K562 (cell line): ENCODE measurements at regions not wholly inside any gene's neighbourhood (a gene's known extent, or its start where the extent isn't known, plus 50 kb on each side); places are given as distances from the start of the nearest gene placed in this dataset.

Experiments used
- ATAC-seq: fragments of 200-7000 bp; cut with Tn5 transposase; 3 replicates; pipeline ENCODE4 v1.9.1; 2020; ENCODE audit warnings: moderate library complexity
- BruUV-seq: library from RNA; stranded (reverse); fragments of 400-500 nt; replicated peaks from 2 replicates; lab custom pipeline; 2021; lab: Mats Ljungman, UMichigan
- CTCF ChIA-PET: fragments of 300-600 bp; formaldehyde crosslinking; extraction: SDS; loops from one replicate; lab custom pipeline; 2021; ENCODE audit warnings: low intra/inter-chr PET ratio; lab: Yijun Ruan, JAX
- POLR2A ChIA-PET: fragments of 300-600, 350-650 bp; sonication (Branson Sonifier 250); formaldehyde crosslinking; extraction: SDS; loops from one replicate; lab custom pipeline; 2021; ENCODE audit warnings: antibody characterized with exemption, inconsistent platforms; lab: Yijun Ruan, JAX
- DNase-seq, 4 experiments: peaks; one replicate each; pipeline versions ENCODE4 v3.0.0 to v3.0.0-alpha.2; 2011 to 2018; ENCODE audit warnings: low spot score in 3 of 4, mixed read lengths in 3 of 4; ENCODE audit errors: extremely low read depth in 1 of 4
- FAIRE-seq: peaks from 2 replicates; lab custom pipeline; 2011; peaks lifted over from hg19 to GRCh38; lab: Jason Lieb, UNC
- H2AFZ ChIP-seq: 2 replicates; pipeline ENCODE4 v1.6.0; 2011; ENCODE audit warnings: low read depth, low read length, control low read depth, inconsistent platforms
- H3K27ac ChIP-seq: fragments of 200-600 bp; 3 replicates; pipeline ENCODE4 v1.8.0; 2011; ENCODE audit warnings: low read depth, mild to moderate bottlenecking, control low read depth, inconsistent platforms, low read length, moderate library complexity, mixed read lengths; ENCODE audit errors: extremely low read depth
- H3K27me3 ChIP-seq, 2 experiments: fragments of 300-600 bp in 1 of 2; 2 replicates in 1 of 2; 3 replicates in 1 of 2; pipeline versions ENCODE4 v1.6.0 to v1.8.0; 2011; ENCODE audit warnings: inconsistent platforms in 2 of 2, low read length in 2 of 2, mild to moderate bottlenecking in 1 of 2, mixed read lengths in 1 of 2, moderate library complexity in 1 of 2; ENCODE audit not compliant: control insufficient read depth in 2 of 2, insufficient read depth in 2 of 2
- H3K36me3 ChIP-seq: fragments of 300-600 bp; 3 replicates; pipeline ENCODE4 v1.8.0; 2011; ENCODE audit warnings: mild to moderate bottlenecking, low read length, inconsistent platforms; ENCODE audit not compliant: control insufficient read depth, insufficient read depth
- H3K4me1 ChIP-seq, 2 experiments: fragments of 200-600 bp in 1 of 2; replicated peaks in 1 of 2; 2 replicates in 1 of 2; 3 replicates in 1 of 2; pipeline versions ENCODE4 v1.5.1 to v1.8.0; 2011; ENCODE audit warnings: inconsistent platforms in 2 of 2, low read length in 2 of 2, mild to moderate bottlenecking in 1 of 2, mixed read lengths in 1 of 2, moderate library complexity in 1 of 2; ENCODE audit not compliant: control insufficient read depth in 2 of 2, insufficient read depth in 2 of 2
- H3K4me2 ChIP-seq: 2 replicates; pipeline ENCODE4 v1.6.1; 2011; ENCODE audit warnings: low read length, control low read depth, inconsistent platforms, mixed read lengths; ENCODE audit not compliant: insufficient read depth
- H3K4me3 ChIP-seq: fragments of 200-600 bp; sonication (generic), shearing (Covaris generic); 2 replicates; pipeline ENCODE4 v1.5.1; 2016; ENCODE audit warnings: control low read depth, inconsistent platforms
- H3K79me2 ChIP-seq: fragments of 200-600 bp; 3 replicates; pipeline ENCODE4 v1.8.0; 2011; ENCODE audit warnings: low read length, inconsistent platforms; ENCODE audit not compliant: control insufficient read depth, insufficient read depth
- H3K9ac ChIP-seq, 2 experiments: 2 replicates each; pipeline versions ENCODE4 v1.6.0 to v1.6.1; 2011; ENCODE audit warnings: low read depth in 2 of 2, low read length in 2 of 2, control low read depth in 1 of 2, inconsistent platforms in 1 of 2, mild to moderate bottlenecking in 1 of 2, mixed read lengths in 1 of 2; ENCODE audit not compliant: insufficient read depth in 1 of 2
- H3K9me1 ChIP-seq: one replicate; pipeline ENCODE4 v1.6.0; 2011; ENCODE audit warnings: inconsistent platforms, mild to moderate bottlenecking, low read length, moderate library complexity; ENCODE audit not compliant: control insufficient read depth, insufficient read depth
- H3K9me3 ChIP-seq: replicated peaks from 2 replicates; pipeline ENCODE4 v1.5.1; 2011; ENCODE audit warnings: low read depth, low read length, inconsistent platforms; ENCODE audit not compliant: control insufficient read depth, insufficient read depth
- H4K20me1 ChIP-seq: replicated peaks from 2 replicates; pipeline ENCODE4 v1.6.1; 2011; ENCODE audit warnings: low read length, inconsistent platforms, mixed read lengths; ENCODE audit not compliant: control insufficient read depth, insufficient read depth
- BDP1 ChIP-seq: IDR thresholded peaks from 3 replicates; pipeline ENCODE4 v1.6.1; 2011; ENCODE audit not compliant: insufficient read length, insufficient read depth
- HSF4 ChIP-seq: fragments of 250-450 bp; sonication (Bioruptor Pico); IDR thresholded peaks from 2 replicates; pipeline ENCODE4 v2.1.2; 2022; ENCODE audit warnings: mild to moderate bottlenecking, moderate library complexity, borderline replicate concordance
- TEAD4 ChIP-seq, 2 experiments: sonication (generic) in 1 of 2; formaldehyde crosslinking in 1 of 2; IDR thresholded peaks; 2 replicates each; pipeline versions ENCODE4 v1.6.1 to v1.8.0; 2012 to 2022; ENCODE audit warnings: borderline replicate concordance in 1 of 2, inconsistent platforms in 1 of 2, low read length in 1 of 2, mild to moderate bottlenecking in 1 of 2, missing genetic modification reagents in 1 of 2
- ZNF407 ChIP-seq: fragments of 450-650 bp; IDR thresholded peaks from 2 replicates; pipeline ENCODE4 v1.6.1; 2016; ENCODE audit warnings: low read depth
- WGBS: fragments of 100-300 bp; shearing (Covaris generic); methylation state at CpG from one replicate; pipeline ENCODE4 v1.1.6; 2016; ENCODE audit warnings: low coverage, mixed read lengths; ENCODE audit not compliant: insufficient coverage; ENCODE audit errors: missing lambda C conversion rate; 5-methylcytosine and 5-hydroxymethylcytosine counted together
- in situ Hi-C: fragments of 300-500 bp; cut with MboI; formaldehyde crosslinking; loops from 4 replicates; pipeline ENCODE4 v1.15.0; 2018; ENCODE audit warnings: inconsistent platforms, mixed read lengths
- intact Hi-C: fragments of 100-400 bp; cut with micrococcal nuclease; formaldehyde crosslinking; loops from 2 replicates; pipeline ENCODE4 v1.14.2; 2022

- TF ChIP-seq ZNF407 = no peak
Measured at GRCh38 chr9:11794984-11795383, 898.2 kb upstream of the TYRP1 start (continued).

- BruUV-seq = no TSS peak
- no peak for FAIRE-seq
- in situ Hi-C loops = no loop called here
Measured at GRCh38 chr9:11805969-11806368, 887.2 kb upstream of the TYRP1 start.

More at GRCh38 chr9:11805969-11806368, 887.2 kb upstream of the TYRP1 start:
- Histone ChIP-seq H3K9me1 (no peaks in the 10 kb centered on the region), H3K79me2 (no peaks in the 10 kb centered on the region), H3K36me3 (no peaks in the 10 kb centered on the region), H3K9ac (no peak overlapping the region), H3K4me3 (no peak overlapping the region), H3K27ac (no peak overlapping the region), H4K20me1 (no peaks in the 10 kb centered on the region), H3K4me1 (no peaks in the 10 kb centered on the region), H3K4me2 (no peak overlapping the region), H3K9me3 (no peaks in the 10 kb centered on the region), H2AFZ (no peak overlapping the region), H3K27me3 (no peaks in the 10 kb centered on the region)
- DNase-seq = no peak
- CTCF ChIA-PET = no interaction called here
- intact Hi-C loops = no loop called here
- no peak for ATAC-seq
- TF ChIP-seq TEAD4 (IDR thresholded peaks at IDR 0.05; ENCODE audit: low read length) (no peak), TEAD4 (CRISPR knock-in tag; IDR thresholded peaks at IDR 0.05; ENCODE audit: borderline replicate concordance) (no peak), HSF4 (CRISPR knock-in tag) (no peak), BDP1 (no peak)
- POLR2A ChIA-PET = no interaction called here
- WGBS = 3% methylated on average over 5 of the region's 5 CpGs
